ENCODE measurements at regions not wholly inside any gene's neighbourhood (a gene's known extent, or its start where the extent isn't known, plus 50 kb on each side); places are given as distances from the start of the nearest gene placed in this dataset.

- no peak overlapping the region for H3K4me3 ChIP-seq
- no peaks in the 10 kb centered on the region for H3K36me3 ChIP-seq
- H3K4me1 ChIP-seq (ENCODE audit: insufficient read depth), result no peaks in the 10 kb centered on the region
- TF ChIP-seq POLR2A (IDR thresholded peaks at IDR 0.05), result no peak
- no peak for TF ChIP-seq EP300 (IDR thresholded peaks at IDR 0.05)
- TF ChIP-seq CTCF (IDR thresholded peaks at IDR 0.05), result no peak
- no peaks in the 10 kb centered on the region for H3K9me3 ChIP-seq
- intact Hi-C loops (cut with DNase I), result no loop called here
- 38 to 64% (median 57%) methylated on average over 1 of the region's 1 CpG for WGBS, 3 donors
- no peak for DNase-seq
- no peak overlapping the region for H3K27ac ChIP-seq
- no peaks in the 10 kb centered on the region for H3K27me3 ChIP-seq
These were observed 532.2 kb downstream of the RIT2 start for GRCh38 chr18:42583283-42583731.

- intact Hi-C loops (cut with DNase I), result no loop called here
- Histone ChIP-seq H3K4me1 (ENCODE audit: insufficient read depth) (no peaks in the 10 kb centered on the region), H3K27me3 (no peaks in the 10 kb centered on the region), H3K36me3 (no peaks in the 10 kb centered on the region), H3K4me3 (no peak overlapping the region), H3K9me3 (no peaks in the 10 kb centered on the region), H3K27ac (no peak overlapping the region)
- 62 to 81% (median 78%) methylated on average over 2 of the region's 2 CpGs for WGBS, 3 donors
- DNase-seq, result no peak
- no peak for TF ChIP-seq POLR2A (IDR thresholded peaks at IDR 0.05)
- no peak for TF ChIP-seq CTCF (IDR thresholded peaks at IDR 0.05)
These were observed 528.9 kb downstream of the RIT2 start for GRCh38 chr18:42586601-42587000.

- H3K4me1 ChIP-seq (ENCODE audit: insufficient read depth), result no peaks in the 10 kb centered on the region
- no peak overlapping the region for H3K27ac ChIP-seq
- intact Hi-C loops (cut with DNase I), result no loop called here
- H3K4me3 ChIP-seq, result no peak overlapping the region
- DNase-seq, result no peak
- no peaks in the 10 kb centered on the region for H3K36me3 ChIP-seq
- WGBS, 3 donors, result 64 to 71% (median 65%) methylated on average over 3 of the region's 3 CpGs
- H3K9me3 ChIP-seq, result no peaks in the 10 kb centered on the region
- TF ChIP-seq EP300 (IDR thresholded peaks at IDR 0.05) (no peak), CTCF (IDR thresholded peaks at IDR 0.05) (no peak), POLR2A (IDR thresholded peaks at IDR 0.05) (no peak)
- no peaks in the 10 kb centered on the region for H3K27me3 ChIP-seq
These were observed 526.7 kb downstream of the RIT2 start for GRCh38 chr18:42588786-42589185.

- H3K9me3 ChIP-seq, result no peaks in the 10 kb centered on the region
- no peak overlapping the region for H3K4me3 ChIP-seq
- no peak for DNase-seq
- TF ChIP-seq EP300 (IDR thresholded peaks at IDR 0.05) (no peak), CTCF (IDR thresholded peaks at IDR 0.05) (no peak), POLR2A (IDR thresholded peaks at IDR 0.05) (no peak)
- H3K4me1 ChIP-seq (ENCODE audit: insufficient read depth), result no peaks in the 10 kb centered on the region
- no peaks in the 10 kb centered on the region for H3K27me3 ChIP-seq
- no peaks in the 10 kb centered on the region for H3K36me3 ChIP-seq
- no peak overlapping the region for H3K27ac ChIP-seq
- intact Hi-C loops (cut with DNase I), result no loop called here
These were observed 510.7 kb downstream of the RIT2 start for GRCh38 chr18:42604820-42605219.
